Pancreas (tissue), 10 donors: ENCODE measurements at regions not wholly inside any gene's neighbourhood (a gene's known extent, or its start where the extent isn't known, plus 50 kb on each side); places are given as distances from the start of the nearest gene placed in this dataset.

Source experiments
- ATAC-seq, 4 donors: fragments of 200-7000 bp; cut with Tn5 transposase; one replicate each; pipeline versions ENCODE4 v1.8.0 to v1.9.1; 2020; ENCODE audit warnings: mild to moderate bottlenecking in 4 of 4, moderate library complexity in 4 of 4
- DNase-seq, 6 donors: peaks; one replicate each; pipeline ENCODE4 v3.0.0-alpha.2; 2020
- FAIRE-seq: peaks from 2 replicates; lab custom pipeline; 2012; peaks lifted over from hg19 to GRCh38; lab: Jason Lieb, UNC
- H3K27ac ChIP-seq, 4 donors: fragments of 200-600 bp; sonication (generic); 1 replicate in 3 of 4; 2 replicates in 1 of 4; pipeline versions ENCODE4 v1.5.0 to v1.8.0; 2020
- H3K27me3 ChIP-seq, 4 donors: fragments of 200-600 bp; one replicate each; pipeline ENCODE4 v1.8.0; 2021
- H3K36me3 ChIP-seq, 3 donors: fragments of 200-600 bp; sonication (generic) in 1 of 3; one replicate each; pipeline versions ENCODE4 v1.5.0 to v1.8.0; 2020 to 2021
- H3K4me1 ChIP-seq, 3 donors: fragments of 200-600 bp; one replicate each; pipeline ENCODE4 v1.8.0; 2021
- H3K4me3 ChIP-seq, 4 donors: fragments of 200-600 bp; sonication (generic) in 2 of 4; one replicate each; pipeline versions ENCODE4 v1.5.0 to v1.8.0; 2020 to 2021
- H3K9me3 ChIP-seq, 4 donors: fragments of 200-600 bp; one replicate each; pipeline ENCODE4 v1.8.0; 2021
- CTCF ChIP-seq, 4 donors: fragments of 200-600 bp; sonication (generic) in 3 of 4; IDR thresholded peaks; one replicate each; pipeline versions ENCODE4 v1.5.0 to v1.8.0; 2021; ENCODE audit warnings: antibody characterized with exemption in 4 of 4
- WGBS, 2 donors: extraction: QIAGEN DNeasy Blood & Tissue Kit; methylation state at CpG; one replicate each; pipeline ENCODE4 v1.1.7; 2013; 5-methylcytosine and 5-hydroxymethylcytosine counted together
- intact Hi-C, 3 donors: fragments of 100-400 bp; cut with DNase I; formaldehyde crosslinking; loops; one replicate each; pipeline versions ENCODE4 v1.11.1 to v1.14.2; 2022
- donor health status: healthy with polysubstance abuse.
- donor health status: DM: no; HTN: no; CAD: no; lungs with moderate emphysema.
- donor health status: DM: no; HTN: no; CAD: no.
- donor health status: control.
- donor health status: control.
- donor health status: Bipolar disorder and iron deficiency.
- donor health status: DM: yes; HTN: yes; CAD: no.
- donor health status: DM: no; HTN: no; CAD: no.
- donor health status: DM: no; HTN: no; CAD: no.
- donor health status: DM: yes; HTN: yes; CAD: no.

GRCh38 chr15:79682851-79683288 lies 213.9 kb downstream of the MTHFS start:
- FAIRE-seq (no peak), DNase-seq (no peak), ATAC-seq (no peak)
- H3K27ac ChIP-seq: no peak overlapping the region
- no peaks in the 10 kb centered on the region for H3K36me3 ChIP-seq
- no peak overlapping the region for H3K4me3 ChIP-seq
- intact Hi-C loops: no loop called here
- 69 to 72% methylated on average over 4 of the region's 4 CpGs for WGBS, 2 donors
- peaks cover 0 to 3% (median 0%) of the 10 kb centered on the region in 4 donors for H3K27me3 ChIP-seq
- TF ChIP-seq CTCF (IDR thresholded peaks at IDR 0.05): no peak
- no peaks in the 10 kb centered on the region for H3K9me3 ChIP-seq
- no peaks in the 10 kb centered on the region for H3K4me1 ChIP-seq

- FAIRE-seq: no peak
Observed at GRCh38 chr15:79689030-79689429, 207.8 kb downstream of the MTHFS start.

GRCh38 chr15:79700951-79701480 lies 195.8 kb downstream of the MTHFS start:
- H3K4me1 ChIP-seq: no peaks in the 10 kb centered on the region
- no peaks in the 10 kb centered on the region for H3K9me3 ChIP-seq
- H3K27me3 ChIP-seq: no peaks in the 10 kb centered on the region
- no peak for TF ChIP-seq CTCF (IDR thresholded peaks at IDR 0.05)
- intact Hi-C loops: no loop called here
- no peak for DNase-seq
- H3K27ac ChIP-seq: no peak overlapping the region
- 65 to 69% methylated on average over 4 of the region's 4 CpGs for WGBS, 2 donors
- H3K36me3 ChIP-seq: no peaks in the 10 kb centered on the region
- ATAC-seq: no peak
- H3K4me3 ChIP-seq: no peak overlapping the region
- no peak for FAIRE-seq

More at GRCh38 chr15:79689030-79689429, 207.8 kb downstream of the MTHFS start:
- Histone ChIP-seq H3K4me1 (no peaks in the 10 kb centered on the region), H3K9me3 (no peaks in the 10 kb centered on the region), H3K27ac (no peak overlapping the region), H3K4me3 (no peak overlapping the region), H3K27me3 (peaks cover 0 to 3% (median 0%) of the 10 kb centered on the region in 4 donors), H3K36me3 (no peaks in the 10 kb centered on the region)
- no peak for TF ChIP-seq CTCF (IDR thresholded peaks at IDR 0.05)
- DNase-seq (no peak), ATAC-seq (no peak)
- intact Hi-C loops: no loop called here
- 2 to 4% methylated on average over 1 of the region's 1 CpG for WGBS, 2 donors

- ATAC-seq (no peak), DNase-seq (no peak)
Observed at GRCh38 chr15:79702621-79703020, 194.2 kb downstream of the MTHFS start.

More at GRCh38 chr15:79702621-79703020, 194.2 kb downstream of the MTHFS start:
- Histone ChIP-seq H3K27ac (no peak overlapping the region), H3K4me3 (no peak overlapping the region), H3K27me3 (no peaks in the 10 kb centered on the region), H3K36me3 (no peaks in the 10 kb centered on the region), H3K9me3 (no peaks in the 10 kb centered on the region), H3K4me1 (no peaks in the 10 kb centered on the region)
- intact Hi-C loops: no loop called here
- TF ChIP-seq CTCF (IDR thresholded peaks at IDR 0.05): no peak
- WGBS, 2 donors: 86 to 96% methylated on average over 1 of the region's 1 CpG
- FAIRE-seq: no peak
